GM12878 (cell line): ENCODE measurements at regions not wholly inside any gene's neighbourhood (a gene's known extent, or its start where the extent isn't known, plus 50 kb on each side); places are given as distances from the start of the nearest gene placed in this dataset.

Experiments used
- ATAC-seq: fragments of 200-7000 bp; cut with Tn5 transposase; 3 replicates; pipeline ENCODE4 v1.9.1; 2020; ENCODE audit warnings: mild to moderate bottlenecking, moderate library complexity
- BruUV-seq: library from RNA; stranded (reverse); fragments of 400-500 nt; replicated peaks from 2 replicates; lab custom pipeline; 2021; lab: Mats Ljungman, UMichigan
- CTCF ChIA-PET: fragments of 300-600 bp; sonication (Branson Sonifier 250); formaldehyde crosslinking; extraction: SDS; loops from one replicate; lab custom pipeline; 2021; ENCODE audit warnings: inconsistent platforms; lab: Yijun Ruan, JAX
- POLR2A ChIA-PET: fragments of 350-600 bp; formaldehyde crosslinking; extraction: SDS; loops from one replicate; lab custom pipeline; 2021; ENCODE audit warnings: inconsistent platforms; lab: Charles Lee
- RAD21 ChIA-PET: fragments of 300-600 bp; sonication (Branson Sonifier 250); formaldehyde crosslinking; loops from one replicate; lab custom pipeline; 2023; ENCODE audit warnings: antibody characterized with exemption; ENCODE audit not compliant: unreplicated experiment; lab: Charles Lee
- SMC1A ChIA-PET: fragments of 300-600 bp; sonication (Branson Sonifier 250); formaldehyde crosslinking; loops from one replicate; lab custom pipeline; 2023; ENCODE audit not compliant: unreplicated experiment, uncharacterized antibody; lab: Charles Lee
- DNase-seq: peaks from one replicate; pipeline ENCODE4 v3.0.0-alpha.2; 2011; ENCODE audit warnings: low read depth, low spot score
- FAIRE-seq: peaks from 3 replicates; lab custom pipeline; 2011; peaks lifted over from hg19 to GRCh38; lab: Jason Lieb, UNC
- H2AFZ ChIP-seq: 2 replicates; pipeline ENCODE4 v1.6.0; 2011; ENCODE audit warnings: low read depth, low read length, control low read depth; ENCODE audit not compliant: control insufficient read depth
- H3K27ac ChIP-seq: 2 replicates; pipeline ENCODE4 v1.5.1; 2011; ENCODE audit warnings: control low read depth; ENCODE audit not compliant: control insufficient read depth, insufficient read depth
- H3K27me3 ChIP-seq, 2 experiments: replicated peaks in 1 of 2; 2 replicates each; pipeline versions ENCODE4 v1.6.0 to v1.6.1; 2011; ENCODE audit warnings: low read length in 1 of 2; ENCODE audit not compliant: control insufficient read depth in 2 of 2, insufficient read depth in 2 of 2
- H3K36me3 ChIP-seq, 2 experiments: 2 replicates each; pipeline ENCODE4 v1.5.1; 2011; ENCODE audit warnings: low read length in 1 of 2; ENCODE audit not compliant: control insufficient read depth in 2 of 2, insufficient read depth in 2 of 2
- H3K4me1 ChIP-seq: 2 replicates; pipeline ENCODE4 v1.6.1; 2011; ENCODE audit warnings: mild to moderate bottlenecking, low read length, moderate library complexity, mixed read lengths; ENCODE audit not compliant: control insufficient read depth, insufficient read depth
- H3K4me2 ChIP-seq: 2 replicates; pipeline ENCODE4 v1.6.0; 2011; ENCODE audit warnings: control low read depth; ENCODE audit not compliant: control insufficient read depth, insufficient read depth
- H3K4me3 ChIP-seq: fragments of 200-600 bp; sonication (generic); 2 replicates; pipeline ENCODE4 v1.5.1; 2016
- H3K79me2 ChIP-seq: 2 replicates; pipeline ENCODE4 v1.6.0; 2011; ENCODE audit warnings: low read length; ENCODE audit not compliant: control insufficient read depth, insufficient read depth
- H3K9ac ChIP-seq: 2 replicates; pipeline ENCODE4 v1.8.0; 2011; ENCODE audit warnings: low read length, control low read depth, mixed read lengths; ENCODE audit not compliant: control insufficient read depth, insufficient read depth
- H3K9me3 ChIP-seq: replicated peaks from 3 replicates; pipeline ENCODE4 v1.5.1; 2011; ENCODE audit warnings: mild to moderate bottlenecking, low read length; ENCODE audit not compliant: control insufficient read depth, insufficient read depth
- H4K20me1 ChIP-seq: 2 replicates; pipeline ENCODE4 v1.6.0; 2011; ENCODE audit not compliant: control insufficient read depth, insufficient read depth
- BHLHE40 ChIP-seq, 2 experiments: fragments of 450-650 bp in 1 of 2; IDR thresholded peaks; 2 replicates each; pipeline ENCODE4 v1.6.1; 2011 to 2017; ENCODE audit warnings: low read depth in 2 of 2, borderline replicate concordance in 1 of 2, improper control_type of control experiment in 1 of 2, low read length in 1 of 2, mild to moderate bottlenecking in 1 of 2
- GABPA ChIP-seq: IDR thresholded peaks from 2 replicates; pipeline ENCODE4 v1.6.1; 2014; ENCODE audit warnings: antibody characterized with exemption, low read depth, mild to moderate bottlenecking, inconsistent platforms
- LARP7 ChIP-seq: fragments of 450-650 bp; IDR thresholded peaks from 2 replicates; pipeline ENCODE4 v1.6.1; 2017; ENCODE audit warnings: mild to moderate bottlenecking
- TCF3 ChIP-seq: IDR thresholded peaks from 2 replicates; pipeline ENCODE4 v1.6.1; 2012; ENCODE audit warnings: low read depth, mild to moderate bottlenecking, low read length, borderline replicate concordance; ENCODE audit not compliant: insufficient read depth
- TCF7 ChIP-seq: IDR thresholded peaks from 2 replicates; pipeline ENCODE4 v1.6.1; 2014; ENCODE audit warnings: antibody characterized with exemption, borderline replicate concordance
- YY1 ChIP-seq: IDR thresholded peaks from 2 replicates; pipeline ENCODE4 v1.6.1; 2011; ENCODE audit warnings: low read depth, mild to moderate bottlenecking, low read length
- ZNF274 ChIP-seq: IDR thresholded peaks from one replicate; pipeline ENCODE4 v1.8.0; 2011; ENCODE audit not compliant: insufficient read length, insufficient read depth
- WGBS: methylation state at CpG from one replicate; pipeline ENCODE4 v1.1.6; 2016; ENCODE audit warnings: low lambda C conversion rate; ENCODE audit not compliant: insufficient replicate concordance, insufficient coverage; ENCODE audit errors: missing lambda C conversion rate; 5-methylcytosine and 5-hydroxymethylcytosine counted together
- in situ Hi-C: fragments of 300-500 bp; cut with MboI; formaldehyde crosslinking; loops from 9 replicates; pipeline ENCODE4 v1.14.3; 2018; ENCODE audit warnings: mixed read lengths
- intact Hi-C: fragments of 100-400 bp; cut with micrococcal nuclease; formaldehyde crosslinking; loops from one replicate; pipeline ENCODE4 v1.14.2; 2022; ENCODE audit not compliant: unreplicated experiment
- TF ChIP-seq, protein P1 (sequence below): fragments of 450-650 bp; IDR thresholded peaks from 2 replicates; pipeline ENCODE4 v1.6.1; 2017; ENCODE audit warnings: mild to moderate bottlenecking, moderate library complexity

GRCh38 chr5:124580925-124581737, 165.3 kb downstream of the ZNF608 start:
- in situ Hi-C loops = loop anchor here (5.0 kb wide), 1 partner anchor 66 kb away; no protein-coding TSS in a partner anchor
- WGBS = 62% methylated on average over 9 of the region's 9 CpGs
- H3K4me2 ChIP-seq = no peak overlapping the region

DNA sequence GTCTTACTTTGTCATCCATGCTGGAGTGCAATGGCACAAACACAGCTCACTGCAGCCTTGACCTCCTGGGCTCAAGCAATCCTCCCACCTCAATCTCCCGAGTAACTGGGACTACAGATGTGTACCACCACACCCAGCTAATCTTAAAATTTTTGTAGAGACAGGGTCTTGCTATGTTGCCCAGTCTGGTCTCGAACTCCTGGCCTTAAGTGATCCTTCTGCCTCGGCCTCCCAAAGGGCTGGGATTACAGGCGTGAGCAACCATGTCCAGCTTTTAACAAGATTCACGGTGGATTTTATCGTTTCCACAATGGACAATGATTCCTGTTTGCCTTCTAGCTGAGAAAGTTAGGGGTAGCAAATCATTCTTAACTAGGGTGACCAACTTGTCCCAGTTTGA, 165.9 kb downstream of the ZNF608 start:
- in situ Hi-C loops (loop anchor here (5.0 kb wide), 1 partner anchor 67 kb away; no protein-coding TSS in a partner anchor), intact Hi-C loops (loop anchor here (5.0 kb wide), 3 partner anchors 53 to 523 kb away; partner anchors contain the start of gene ZNF608)
- ATAC-seq (no peak), DNase-seq (no peak), FAIRE-seq (no peak)
- ChIA-PET POLR2A (interaction anchor here (0.6 kb wide), 1 partner anchor 380 kb away, joined by 4 read pairs; no protein-coding TSS in a partner anchor), RAD21 (no interaction called here), CTCF (no interaction called here), SMC1A (interaction anchor here (0.6 to 1.5 kb wide), 2 partner anchors 8 to 154 kb away, joined by 3 read pairs; no protein-coding TSS in a partner anchor)
- H4K20me1 ChIP-seq = no peaks in the 10 kb centered on the region
- no peaks in the 10 kb centered on the region; the same call in 2 of the 3 replicates for H3K9me3 ChIP-seq
- H3K27ac ChIP-seq = no peak overlapping the region
- H3K79me2 ChIP-seq = no peaks in the 10 kb centered on the region
- no peaks in the 10 kb centered on the region; a peak in 1 of 4 replicates for H3K36me3 ChIP-seq
- H3K9ac ChIP-seq = no peak overlapping the region
- H3K4me1 ChIP-seq = peaks cover 18% of the 10 kb centered on the region; the same call in 1 of the 2 replicates
- no peak overlapping the region for H2AFZ ChIP-seq
- BruUV-seq = no TSS peak
- no peak overlapping the region for H3K4me3 ChIP-seq
- no peak overlapping the region for H3K4me2 ChIP-seq
- H3K27me3 ChIP-seq = peaks cover 0 to 8% of the 10 kb centered on the region in 2 experiments
- WGBS = 46% methylated on average over 6 of the region's 6 CpGs
- no peak for TF ChIP-seq TCF3
- TF ChIP-seq, protein P1, sequence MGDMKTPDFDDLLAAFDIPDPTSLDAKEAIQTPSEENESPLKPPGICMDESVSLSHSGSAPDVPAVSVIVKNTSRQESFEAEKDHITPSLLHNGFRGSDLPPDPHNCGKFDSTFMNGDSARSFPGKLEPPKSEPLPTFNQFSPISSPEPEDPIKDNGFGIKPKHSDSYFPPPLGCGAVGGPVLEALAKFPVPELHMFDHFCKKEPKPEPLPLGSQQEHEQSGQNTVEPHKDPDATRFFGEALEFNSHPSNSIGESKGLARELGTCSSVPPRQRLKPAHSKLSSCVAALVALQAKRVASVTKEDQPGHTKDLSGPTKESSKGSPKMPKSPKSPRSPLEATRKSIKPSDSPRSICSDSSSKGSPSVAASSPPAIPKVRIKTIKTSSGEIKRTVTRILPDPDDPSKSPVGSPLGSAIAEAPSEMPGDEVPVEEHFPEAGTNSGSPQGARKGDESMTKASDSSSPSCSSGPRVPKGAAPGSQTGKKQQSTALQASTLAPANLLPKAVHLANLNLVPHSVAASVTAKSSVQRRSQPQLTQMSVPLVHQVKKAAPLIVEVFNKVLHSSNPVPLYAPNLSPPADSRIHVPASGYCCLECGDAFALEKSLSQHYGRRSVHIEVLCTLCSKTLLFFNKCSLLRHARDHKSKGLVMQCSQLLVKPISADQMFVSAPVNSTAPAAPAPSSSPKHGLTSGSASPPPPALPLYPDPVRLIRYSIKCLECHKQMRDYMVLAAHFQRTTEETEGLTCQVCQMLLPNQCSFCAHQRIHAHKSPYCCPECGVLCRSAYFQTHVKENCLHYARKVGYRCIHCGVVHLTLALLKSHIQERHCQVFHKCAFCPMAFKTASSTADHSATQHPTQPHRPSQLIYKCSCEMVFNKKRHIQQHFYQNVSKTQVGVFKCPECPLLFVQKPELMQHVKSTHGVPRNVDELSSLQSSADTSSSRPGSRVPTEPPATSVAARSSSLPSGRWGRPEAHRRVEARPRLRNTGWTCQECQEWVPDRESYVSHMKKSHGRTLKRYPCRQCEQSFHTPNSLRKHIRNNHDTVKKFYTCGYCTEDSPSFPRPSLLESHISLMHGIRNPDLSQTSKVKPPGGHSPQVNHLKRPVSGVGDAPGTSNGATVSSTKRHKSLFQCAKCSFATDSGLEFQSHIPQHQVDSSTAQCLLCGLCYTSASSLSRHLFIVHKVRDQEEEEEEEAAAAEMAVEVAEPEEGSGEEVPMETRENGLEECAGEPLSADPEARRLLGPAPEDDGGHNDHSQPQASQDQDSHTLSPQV = no peak
- no peak for TF ChIP-seq GABPA
- TF ChIP-seq TCF7 = no peak
- no peak for TF ChIP-seq BHLHE40 (IDR thresholded peaks at IDR 0.05; ENCODE audit: borderline replicate concordance in 1 of 2, low read depth in 2 of 2, low read length in 1 of 2)
- no peak for TF ChIP-seq YY1

More at GRCh38 chr5:124580925-124581737, 165.3 kb downstream of the ZNF608 start:
- H3K4me1 ChIP-seq = peaks cover 18% of the 10 kb centered on the region; the same call in 1 of the 2 replicates
- intact Hi-C loops = loop anchor here (5.0 kb wide), 3 partner anchors 54 to 524 kb away; partner anchors contain the start of gene ZNF608
- no peaks in the 10 kb centered on the region for H4K20me1 ChIP-seq
- FAIRE-seq (no peak), ATAC-seq (no peak), DNase-seq (no peak)
- ChIA-PET SMC1A (no interaction called here), POLR2A (interaction anchor here (0.6 kb wide), 1 partner anchor 379 kb away, joined by 4 read pairs; no protein-coding TSS in a partner anchor), RAD21 (no interaction called here), CTCF (no interaction called here)
- H3K27ac ChIP-seq = no peak overlapping the region
- peaks cover 0 to 8% of the 10 kb centered on the region in 2 experiments for H3K27me3 ChIP-seq
- H3K4me3 ChIP-seq = no peak overlapping the region
- no peak overlapping the region for H3K9ac ChIP-seq
- BruUV-seq = no TSS peak
- H3K79me2 ChIP-seq = no peaks in the 10 kb centered on the region
- no peak overlapping the region for H2AFZ ChIP-seq
- H3K36me3 ChIP-seq = no peaks in the 10 kb centered on the region; a peak in 1 of 4 replicates
- TF ChIP-seq ZNF274 = no peak
- no peak for TF ChIP-seq LARP7
- no peaks in the 10 kb centered on the region; the same call in 2 of the 3 replicates for H3K9me3 ChIP-seq
